Kidney (tissue), 13 donors: ENCODE measurements at regions not wholly inside any gene's neighbourhood (a gene's known extent, or its start where the extent isn't known, plus 50 kb on each side); places are given as distances from the start of the nearest gene placed in this dataset.
A peak's percentile ranks its signal among the peaks of the same experiment; 100 is the strongest.

Source experiments
- DNase-seq, 5 donors: peaks; one replicate each; pipeline ENCODE4 v3.0.0-alpha.2; 2013 to 2020
- FAIRE-seq: peaks from 2 replicates; lab custom pipeline; 2012; peaks lifted over from hg19 to GRCh38; lab: Jason Lieb, UNC
- H3K27ac ChIP-seq, 2 donors: one replicate each; pipeline ENCODE4 v1.7.0; 2013; ENCODE audit warnings: low read depth in 2 of 2, low read length in 2 of 2, inconsistent platforms in 1 of 2
- H3K27me3 ChIP-seq: one replicate; pipeline ENCODE4 v1.7.1; 2013; ENCODE audit warnings: low read length, inconsistent platforms; ENCODE audit not compliant: control insufficient read depth, insufficient read depth
- H3K36me3 ChIP-seq, 3 donors: one replicate each; pipeline versions ENCODE4 v1.7.0 to v1.7.1; 2013; ENCODE audit warnings: low read length in 3 of 3, control low read depth in 1 of 3, inconsistent platforms in 1 of 3; ENCODE audit not compliant: insufficient read depth in 3 of 3, control insufficient read depth in 2 of 3
- H3K4me1 ChIP-seq, 3 donors: one replicate each; pipeline versions ENCODE4 v1.7.0 to v1.7.1; 2013; ENCODE audit warnings: low read length in 3 of 3, inconsistent platforms in 1 of 3, low read depth in 1 of 3; ENCODE audit not compliant: control insufficient read depth in 2 of 3, insufficient read depth in 2 of 3
- H3K4me3 ChIP-seq, 3 donors: one replicate each; pipeline versions ENCODE4 v1.7.0 to v1.8.1; 2013; ENCODE audit warnings: low read length in 3 of 3, control low read depth in 1 of 3, inconsistent platforms in 1 of 3
- H3K9ac ChIP-seq, 3 donors: one replicate each; pipeline versions ENCODE4 v1.7.0 to v1.7.1; 2013; ENCODE audit warnings: low read length in 3 of 3, control low read depth in 1 of 3, inconsistent platforms in 1 of 3
- H3K9me3 ChIP-seq, 3 donors: one replicate each; pipeline versions ENCODE4 v1.7.0 to v1.7.1; 2013; ENCODE audit warnings: low read length in 3 of 3, control low read depth in 1 of 3, inconsistent platforms in 1 of 3; ENCODE audit not compliant: control insufficient read depth in 2 of 3, insufficient read depth in 1 of 3
- CTCF ChIP-seq: IDR thresholded peaks from 3 replicates; pipeline ENCODE4 v1.5.1; 2012; ENCODE audit warnings: mild to moderate bottlenecking, moderate library complexity, borderline replicate concordance; ENCODE audit not compliant: insufficient read depth; ENCODE audit errors: extremely low read depth
- intact Hi-C: fragments of 100-400 bp; cut with DNase I; formaldehyde crosslinking; loops from one replicate; pipeline ENCODE4 v1.11.1; 2022
- donor health status: control.
- donor health status: control.
- donor health status: control.
- donor health status: control.
- donor health status: control.
- donor health status: DM: yes; HTN: yes; CAD: no.
- donor health status: Normal renal cell carcinoma (clear cell type).

GRCh38 chr4:1524761-1525160 is 118.5 kb upstream of the NKX1-1 start:
- intact Hi-C loops: no loop called here
- Histone ChIP-seq H3K4me1 (no peaks in the 10 kb centered on the region), H3K27me3 (peaks cover 13% of the 10 kb centered on the region), H3K9ac (no peak overlapping the region), H3K36me3 (no peaks in the 10 kb centered on the region), H3K9me3 (peaks cover 0 to 6% (median 5%) of the 10 kb centered on the region in 3 donors), H3K27ac (no peak overlapping the region), H3K4me3 (no peak overlapping the region)
- no peak for TF ChIP-seq CTCF
- no peak for DNase-seq
- FAIRE-seq: no peak

DNA sequence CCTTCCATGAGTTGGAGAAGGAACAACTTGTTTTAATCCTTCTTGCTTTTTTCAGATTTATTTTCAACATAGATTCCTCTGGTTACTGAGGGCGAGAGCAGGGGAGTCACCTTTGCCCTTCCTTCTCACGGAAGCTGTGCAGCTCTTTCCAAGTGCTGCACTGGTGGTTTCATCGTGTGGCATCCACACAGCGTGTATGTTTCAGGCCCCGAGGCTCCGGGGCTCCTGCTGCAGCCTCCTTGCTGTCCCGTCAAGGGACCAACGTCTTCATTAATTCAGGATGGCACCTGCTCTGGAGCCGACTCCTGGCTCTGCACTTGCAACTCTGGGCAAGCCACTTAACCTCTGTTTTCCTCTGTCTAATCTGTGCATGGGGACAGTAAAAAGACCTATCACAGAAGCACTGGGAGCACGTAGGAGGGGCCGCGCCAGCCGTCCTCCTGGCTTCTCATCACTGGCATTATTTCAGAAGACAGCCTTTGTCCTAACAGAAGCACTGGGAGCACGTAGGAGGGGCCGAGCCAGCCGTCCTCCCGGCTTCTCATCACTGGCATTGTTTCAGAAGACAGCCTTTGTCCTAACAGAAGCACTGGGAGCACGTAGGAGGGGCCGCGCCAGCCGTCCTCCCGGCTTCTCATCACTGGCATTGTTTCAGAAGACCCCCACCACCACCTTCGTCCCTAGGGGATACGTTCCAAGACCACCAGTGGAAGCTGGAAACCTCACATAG is 117.8 kb upstream of the NKX1-1 start:
- no peak overlapping the region for H3K27ac ChIP-seq
- TF ChIP-seq CTCF: no peak
- no peak for FAIRE-seq
- H3K4me1 ChIP-seq: no peaks in the 10 kb centered on the region
- peak in 1 of 5 donors; percentile 75 for DNase-seq
- H3K27me3 ChIP-seq: peaks cover 7% of the 10 kb centered on the region
- peaks cover 0 to 6% (median 5%) of the 10 kb centered on the region in 3 donors for H3K9me3 ChIP-seq
- H3K4me3 ChIP-seq: no peak overlapping the region
- intact Hi-C loops: no loop called here
- no peaks in the 10 kb centered on the region for H3K36me3 ChIP-seq
- no peak overlapping the region for H3K9ac ChIP-seq

DNA sequence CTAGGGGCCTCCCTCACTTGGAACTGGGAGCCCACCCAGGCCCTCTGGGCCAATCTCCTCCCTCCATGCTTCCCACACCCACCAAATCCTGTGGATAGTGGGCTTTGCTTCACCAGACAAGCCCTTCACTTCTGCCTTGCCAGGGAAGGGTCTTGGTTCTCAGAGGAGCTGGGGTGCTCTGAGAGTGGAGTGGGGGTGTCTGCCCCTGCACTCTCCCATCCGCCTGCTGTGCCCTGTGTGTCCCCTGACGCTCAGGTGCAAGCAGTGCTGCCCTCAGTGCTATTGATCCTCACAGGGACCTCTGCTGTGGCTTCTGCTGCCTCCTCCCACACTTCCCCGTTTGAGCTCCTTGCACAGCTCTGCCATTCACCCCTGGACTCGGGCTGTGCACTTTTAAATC is 117.3 kb upstream of the NKX1-1 start:
- Histone ChIP-seq H3K9ac (no peak overlapping the region), H3K27ac (no peak overlapping the region), H3K9me3 (peaks cover 0 to 6% (median 5%) of the 10 kb centered on the region in 3 donors), H3K4me1 (no peaks in the 10 kb centered on the region), H3K27me3 (peaks cover 5% of the 10 kb centered on the region), H3K36me3 (no peaks in the 10 kb centered on the region), H3K4me3 (no peak overlapping the region)
- DNase-seq: peak in 1 of 5 donors; percentile 45
- TF ChIP-seq CTCF: no peak
- intact Hi-C loops: no loop called here
- FAIRE-seq: no peak
